HFFc6 (cell line): ENCODE measurements at regions not wholly inside any gene's neighbourhood (a gene's known extent, or its start where the extent isn't known, plus 50 kb on each side); places are given as distances from the start of the nearest gene placed in this dataset.

Source experiments
- DNase-seq: peaks from one replicate; pipeline ENCODE4 v3.0.0-alpha.2; 2018
- H3K27ac Mint-ChIP-seq: 2 replicates; pipeline ENCODE4 v1.8.0; 2020; ENCODE audit warnings: mild to moderate bottlenecking, mixed read lengths
- H3K27me3 Mint-ChIP-seq: 2 replicates; pipeline ENCODE4 v1.8.0; 2021; ENCODE audit warnings: mild to moderate bottlenecking, moderate library complexity, mixed read lengths; ENCODE audit not compliant: insufficient read depth
- H3K36me3 Mint-ChIP-seq: 2 replicates; pipeline ENCODE4 v1.8.0; 2021; ENCODE audit warnings: low read depth, mixed read lengths
- H3K4me1 Mint-ChIP-seq: 2 replicates; pipeline ENCODE4 v1.8.0; 2020; ENCODE audit warnings: low read depth, mixed read lengths
- H3K4me3 Mint-ChIP-seq: 2 replicates; pipeline ENCODE4 v1.8.0; 2020; ENCODE audit warnings: mild to moderate bottlenecking, moderate library complexity, mixed read lengths
- H3K9me3 Mint-ChIP-seq: 2 replicates; pipeline ENCODE4 v1.8.0; 2020; ENCODE audit warnings: mild to moderate bottlenecking, mixed read lengths
- CTCF ChIP-seq: fragments of 200-600 bp; sonication (generic); IDR thresholded peaks from 2 replicates; pipeline ENCODE4 v1.5.0; 2021; ENCODE audit warnings: antibody characterized with exemption, mild to moderate bottlenecking

GRCh38 chr12:104895415-104895814 is 62.7 kb downstream of the SLC41A2 start:
- no peak overlapping the region for H3K4me3 Mint-ChIP-seq
- no peak overlapping the region for H3K27ac Mint-ChIP-seq
- no peaks in the 10 kb centered on the region for H3K9me3 Mint-ChIP-seq
- DNase-seq = no peak
- TF ChIP-seq CTCF = no peak
- H3K4me1 Mint-ChIP-seq = peaks cover 7% of the 10 kb centered on the region
- peaks cover 2% of the 10 kb centered on the region; the same call in 1 of the 2 replicates for H3K27me3 Mint-ChIP-seq
- no peaks in the 10 kb centered on the region for H3K36me3 Mint-ChIP-seq

- Mint-ChIP-seq H3K4me3 (no peak overlapping the region), H3K36me3 (no peaks in the 10 kb centered on the region), H3K4me1 (peaks cover 22% of the 10 kb centered on the region), H3K27me3 (peaks cover 2% of the 10 kb centered on the region; the same call in 1 of the 2 replicates), H3K27ac (no peak overlapping the region), H3K9me3 (no peaks in the 10 kb centered on the region)
- no peak for TF ChIP-seq CTCF
- DNase-seq = no peak
Measured at GRCh38 chr12:104890476-104891096, 67.5 kb downstream of the SLC41A2 start.

GRCh38 chr12:104889735-104890134 is 68.4 kb downstream of the SLC41A2 start:
- no peak for DNase-seq
- no peak for TF ChIP-seq CTCF
- H3K4me3 Mint-ChIP-seq = no peak overlapping the region
- no peaks in the 10 kb centered on the region for H3K9me3 Mint-ChIP-seq
- peaks cover 22% of the 10 kb centered on the region for H3K4me1 Mint-ChIP-seq
- H3K27ac Mint-ChIP-seq = no peak overlapping the region
- peaks cover 2% of the 10 kb centered on the region; the same call in 1 of the 2 replicates for H3K27me3 Mint-ChIP-seq
- no peaks in the 10 kb centered on the region for H3K36me3 Mint-ChIP-seq

GRCh38 chr12:104888892-104889291 is 69.2 kb downstream of the SLC41A2 start:
- Mint-ChIP-seq H3K36me3 (no peaks in the 10 kb centered on the region), H3K4me3 (no peak overlapping the region), H3K4me1 (peaks cover 22% of the 10 kb centered on the region), H3K27ac (no peak overlapping the region), H3K27me3 (peaks cover 2% of the 10 kb centered on the region; the same call in 1 of the 2 replicates), H3K9me3 (no peaks in the 10 kb centered on the region)
- DNase-seq = no peak
- TF ChIP-seq CTCF = no peak

- TF ChIP-seq CTCF = no peak
- Mint-ChIP-seq H3K4me1 (peaks cover 22% of the 10 kb centered on the region), H3K27me3 (no peaks in the 10 kb centered on the region; the same call in 1 of the 2 replicates), H3K9me3 (no peaks in the 10 kb centered on the region), H3K4me3 (no peak overlapping the region), H3K27ac (no peak overlapping the region), H3K36me3 (no peaks in the 10 kb centered on the region)
- DNase-seq = no peak
Measured at GRCh38 chr12:104888481-104888880, 69.6 kb downstream of the SLC41A2 start.
